Astrocyte (in vitro differentiated cells and primary cell): ENCODE measurements at regions not wholly inside any gene's neighbourhood (a gene's known extent, or its start where the extent isn't known, plus 50 kb on each side); places are given as distances from the start of the nearest gene placed in this dataset.

Experiments used
- CTCF ChIP-seq: IDR thresholded peaks from 2 replicates; pipeline ENCODE4 v1.5.1; 2011; ENCODE audit warnings: low read depth, mild to moderate bottlenecking, inconsistent platforms, low read length, moderate library complexity; ENCODE audit not compliant: insufficient read depth
- EZH2 ChIP-seq: IDR thresholded peaks from 2 replicates; pipeline ENCODE4 v1.6.1; 2012; ENCODE audit warnings: mild to moderate bottlenecking, low read length, inconsistent platforms; ENCODE audit not compliant: insufficient read depth

DNA sequence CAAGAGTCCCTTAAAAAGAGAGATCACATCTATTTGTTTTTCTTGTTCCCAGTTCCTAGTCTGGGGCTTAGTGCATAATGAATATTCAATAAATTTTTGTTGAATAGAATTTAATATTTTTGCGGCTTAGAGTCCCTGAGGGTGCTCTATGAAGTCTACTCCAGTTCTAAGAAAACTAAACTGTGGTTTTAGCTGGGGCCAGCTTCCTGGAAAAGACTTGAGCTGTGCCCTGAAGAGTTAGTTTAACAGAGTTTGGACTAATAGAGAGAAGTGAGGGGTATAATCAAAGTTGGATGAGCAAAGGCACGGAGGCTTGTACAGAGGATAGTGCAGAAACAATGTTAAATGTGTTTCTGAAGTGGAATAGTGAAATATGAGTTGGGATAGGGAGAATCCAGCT, 168.9 kb downstream of the FASLG start:
- TF ChIP-seq CTCF (no peak), EZH2 (no peak)
